Mammary epithelial cell (primary cell): ENCODE measurements at regions not wholly inside any gene's neighbourhood (a gene's known extent, or its start where the extent isn't known, plus 50 kb on each side); places are given as distances from the start of the nearest gene placed in this dataset.

Experiments
- EZH2 ChIP-seq: IDR thresholded peaks from 2 replicates; pipeline ENCODE4 v1.6.1; 2012; ENCODE audit warnings: low read length, inconsistent platforms, borderline replicate concordance
- TF ChIP-seq, protein P1 (sequence below), 2 donors: IDR thresholded peaks in 1 of 2; conservative IDR thresholded peaks in 1 of 2; 2 replicates each; pipeline ENCODE4 v1.5.1; 2011 to 2012; ENCODE audit warnings: inconsistent platforms in 2 of 2, low read length in 2 of 2, mild to moderate bottlenecking in 2 of 2, control low read depth in 1 of 2, low read depth in 1 of 2; ENCODE audit not compliant: insufficient read depth in 1 of 2; ENCODE audit errors: extremely low read depth in 1 of 2

DNA sequence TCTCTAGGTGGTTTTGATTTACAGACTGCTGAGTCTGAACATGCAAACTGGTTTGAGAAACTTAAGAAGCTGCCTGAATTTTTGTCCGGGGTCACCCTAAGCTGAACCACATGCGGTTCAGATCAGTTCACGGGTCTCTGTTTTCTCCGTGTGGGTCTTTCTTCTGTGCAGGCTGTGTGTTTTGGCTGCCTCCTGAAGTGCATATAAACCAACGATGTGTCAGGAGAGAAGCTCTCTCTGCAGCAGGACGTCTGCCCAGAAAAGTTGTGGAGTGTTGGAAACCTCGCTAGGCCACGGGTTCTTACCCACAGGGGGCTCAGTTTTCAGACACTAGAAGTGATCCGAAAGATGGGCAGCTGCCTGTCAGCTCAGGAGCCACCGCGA is 364.2 kb downstream of the IRX2 start:
- TF ChIP-seq, protein P1, sequence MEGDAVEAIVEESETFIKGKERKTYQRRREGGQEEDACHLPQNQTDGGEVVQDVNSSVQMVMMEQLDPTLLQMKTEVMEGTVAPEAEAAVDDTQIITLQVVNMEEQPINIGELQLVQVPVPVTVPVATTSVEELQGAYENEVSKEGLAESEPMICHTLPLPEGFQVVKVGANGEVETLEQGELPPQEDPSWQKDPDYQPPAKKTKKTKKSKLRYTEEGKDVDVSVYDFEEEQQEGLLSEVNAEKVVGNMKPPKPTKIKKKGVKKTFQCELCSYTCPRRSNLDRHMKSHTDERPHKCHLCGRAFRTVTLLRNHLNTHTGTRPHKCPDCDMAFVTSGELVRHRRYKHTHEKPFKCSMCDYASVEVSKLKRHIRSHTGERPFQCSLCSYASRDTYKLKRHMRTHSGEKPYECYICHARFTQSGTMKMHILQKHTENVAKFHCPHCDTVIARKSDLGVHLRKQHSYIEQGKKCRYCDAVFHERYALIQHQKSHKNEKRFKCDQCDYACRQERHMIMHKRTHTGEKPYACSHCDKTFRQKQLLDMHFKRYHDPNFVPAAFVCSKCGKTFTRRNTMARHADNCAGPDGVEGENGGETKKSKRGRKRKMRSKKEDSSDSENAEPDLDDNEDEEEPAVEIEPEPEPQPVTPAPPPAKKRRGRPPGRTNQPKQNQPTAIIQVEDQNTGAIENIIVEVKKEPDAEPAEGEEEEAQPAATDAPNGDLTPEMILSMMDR (conservative IDR thresholded peaks at IDR 0.05 in 1 of 2, IDR thresholded peaks at IDR 0.05 in 1 of 2; ENCODE audit: extremely low read depth in 1 of 2, insufficient read depth in 1 of 2, low read depth in 1 of 2, low read length in 2 of 2), result no peak
- TF ChIP-seq EZH2, result no peak
